ENCODE measurements at regions not wholly inside any gene's neighbourhood (a gene's known extent, or its start where the extent isn't known, plus 50 kb on each side); places are given as distances from the start of the nearest gene placed in this dataset.

GRCh38 chr11:29507376-29507775 lies 509.5 kb downstream of the KCNA4 start:
- no peak for TF ChIP-seq CTCF (IDR thresholded peaks at IDR 0.05; ENCODE audit: insufficient read depth, low read length)
- TF ChIP-seq POLR2AphosphoS5 (IDR thresholded peaks at IDR 0.05; ENCODE audit: low read depth) = no peak
- no peak for TF ChIP-seq REST (IDR thresholded peaks at IDR 0.05; ENCODE audit: insufficient replicate concordance, low read depth)
- TF ChIP-seq SPI1 (IDR thresholded peaks at IDR 0.05; ENCODE audit: borderline replicate concordance, low read depth) = no peak

All from HL-60 (cell line).